Activated CD8-positive, alpha-beta memory T cell treated with anti-CD3 and anti-CD28 coated beads for 4 hours (primary cell): ENCODE measurements at regions not wholly inside any gene's neighbourhood (a gene's known extent, or its start where the extent isn't known, plus 50 kb on each side); places are given as distances from the start of the nearest gene placed in this dataset.

ENCODE experiments used
- DNase-seq, 2 donors: peaks; one replicate each; pipeline ENCODE4 v3.0.0-alpha.2; 2020; ENCODE audit warnings: low read depth in 2 of 2

- no peak for DNase-seq
Observed at GRCh38 chr5:17761326-17761725, 127.1 kb downstream of the TAF11L14 start.

- DNase-seq, result no peak
Observed at GRCh38 chr5:17763301-17763700, 129.0 kb downstream of the TAF11L14 start.

GRCh38 chr5:17766031-17766430 is 131.8 kb downstream of the TAF11L14 start:
- DNase-seq, result no peak

- DNase-seq, result no peak
Observed at GRCh38 chr5:17769277-17769676, 135.0 kb downstream of the TAF11L14 start.

GRCh38 chr5:17772232-17772631 is 138.0 kb downstream of the TAF11L14 start:
- DNase-seq, result no peak

- DNase-seq, result no peak
Observed at GRCh38 chr5:17785774-17786173, 151.5 kb downstream of the TAF11L14 start.

GRCh38 chr5:17788351-17788750 is 154.1 kb downstream of the TAF11L14 start:
- DNase-seq, result no peak

- no peak for DNase-seq
Observed at GRCh38 chr5:17794201-17794600, 159.9 kb downstream of the TAF11L14 start.

- no peak for DNase-seq
Observed at GRCh38 chr5:17794815-17795214, 160.6 kb downstream of the TAF11L14 start.

- no peak for DNase-seq
Observed at GRCh38 chr5:17796142-17796541, 161.9 kb downstream of the TAF11L14 start.

GRCh38 chr5:17796757-17797396 is 162.6 kb downstream of the TAF11L14 start:
- DNase-seq, result no peak

GRCh38 chr5:17799521-17799920 is 165.3 kb downstream of the TAF11L14 start:
- DNase-seq, result no peak

GRCh38 chr5:17801595-17801994 is 167.3 kb downstream of the TAF11L14 start:
- DNase-seq, result no peak

- no peak for DNase-seq
Observed at GRCh38 chr5:17802256-17802655, 168.0 kb downstream of the TAF11L14 start.

- DNase-seq, result no peak
Observed at GRCh38 chr5:17803971-17804370, 169.7 kb downstream of the TAF11L14 start.

- DNase-seq, result no peak
Observed at GRCh38 chr5:17805227-17805825, 171.1 kb downstream of the TAF11L14 start.

GRCh38 chr5:17806818-17807468 is 172.7 kb downstream of the TAF11L14 start:
- DNase-seq, result no peak

- DNase-seq, result no peak
Observed at GRCh38 chr5:17808566-17808965, 174.3 kb downstream of the TAF11L14 start.

GRCh38 chr5:17810734-17811133 is 176.5 kb downstream of the TAF11L14 start:
- no peak for DNase-seq

- DNase-seq, result no peak
Observed at GRCh38 chr5:17813214-17813613, 179.0 kb downstream of the TAF11L14 start.

GRCh38 chr5:17816505-17816904 is 182.2 kb downstream of the TAF11L14 start:
- DNase-seq, result no peak

- no peak for DNase-seq
Observed at GRCh38 chr5:17816944-17817343, 182.7 kb downstream of the TAF11L14 start.

- no peak for DNase-seq
Observed at GRCh38 chr5:17817990-17818389, 183.7 kb downstream of the TAF11L14 start.
